Limb (tissue), 2 donors: ENCODE measurements at regions not wholly inside any gene's neighbourhood (a gene's known extent, or its start where the extent isn't known, plus 50 kb on each side); places are given as distances from the start of the nearest gene placed in this dataset.
"Not testable (repeated sequence)": the region's sequence is repeated elsewhere in the genome, so short reads cannot be mapped to it uniquely, and the experiment has no call there.

Experiments
- DNase-seq, 2 donors: peaks; one replicate each; pipeline ENCODE4 v3.0.0-alpha.2; 2016; ENCODE audit errors: extremely low spot score in 2 of 2

GRCh38 chr3:63719796-63720445 lies 67.4 kb downstream of the SNTN start:
- DNase-seq, result no peak

- DNase-seq, result not testable (repeated sequence)
Observed at GRCh38 chr3:63720951-63721350, 68.5 kb downstream of the SNTN start.

GRCh38 chr3:63724987-63725386 lies 72.5 kb downstream of the SNTN start:
- DNase-seq, result no peak

- no peak for DNase-seq
Observed at GRCh38 chr3:63726656-63727055, 74.2 kb downstream of the SNTN start.

GRCh38 chr3:63727233-63727632 lies 74.8 kb downstream of the SNTN start:
- DNase-seq, result no peak

- DNase-seq, result no peak
Observed at GRCh38 chr3:63731866-63732265, 79.4 kb downstream of the SNTN start.

GRCh38 chr3:63733278-63733677 lies 80.8 kb downstream of the SNTN start:
- not testable (repeated sequence) for DNase-seq

- not testable (repeated sequence) for DNase-seq
Observed at GRCh38 chr3:63734632-63735031, 82.2 kb downstream of the SNTN start.

- not testable (repeated sequence) for DNase-seq
Observed at GRCh38 chr3:63736757-63737156, 82.3 kb upstream of the C3orf49 start.

GRCh38 chr3:63738577-63738976 lies 80.5 kb upstream of the C3orf49 start:
- not testable (repeated sequence) for DNase-seq

GRCh38 chr3:63739474-63739873 lies 79.6 kb upstream of the C3orf49 start:
- DNase-seq, result no peak

GRCh38 chr3:63740116-63740515 lies 79.0 kb upstream of the C3orf49 start:
- DNase-seq, result no peak

GRCh38 chr3:63744693-63745092 lies 74.4 kb upstream of the C3orf49 start:
- not testable (repeated sequence) for DNase-seq

- DNase-seq, result no peak
Observed at GRCh38 chr3:63745757-63746156, 73.3 kb upstream of the C3orf49 start.

GRCh38 chr3:63746211-63746610 lies 72.9 kb upstream of the C3orf49 start:
- no peak for DNase-seq

- no peak for DNase-seq
Observed at GRCh38 chr3:63751459-63751858, 67.6 kb upstream of the C3orf49 start.

GRCh38 chr3:63753567-63753966 lies 65.5 kb upstream of the C3orf49 start:
- peak in 1 of 2 donors; percentile 24 for DNase-seq

- DNase-seq, result no peak
Observed at GRCh38 chr3:63753995-63754394, 65.1 kb upstream of the C3orf49 start.

GRCh38 chr3:63762180-63762579 lies 56.9 kb upstream of the C3orf49 start:
- DNase-seq, result peak in 1 of 2 donors; percentile 38

- DNase-seq, result peak in 1 of 2 donors; percentile 2
Observed at GRCh38 chr3:63762934-63763550, 56.1 kb upstream of the C3orf49 start.

- no peak for DNase-seq
Observed at GRCh38 chr3:63764511-63764910, 54.6 kb upstream of the C3orf49 start.

- no peak for DNase-seq
Observed at GRCh38 chr3:63766261-63766660, 52.8 kb upstream of the C3orf49 start.

- no peak for DNase-seq
Observed at GRCh38 chr3:63768386-63768785, 50.7 kb upstream of the C3orf49 start.
